22Rv1 (cell line): ENCODE measurements at regions not wholly inside any gene's neighbourhood (a gene's known extent, or its start where the extent isn't known, plus 50 kb on each side); places are given as distances from the start of the nearest gene placed in this dataset.

Experiments used
- ZFX ChIP-seq: fragments of 450-650 bp; IDR thresholded peaks from 2 replicates; pipeline ENCODE4 v1.6.1; 2017; ENCODE audit warnings: antibody characterized with exemption, borderline replicate concordance
- TF ChIP-seq, protein P1 (sequence below): fragments of 450-650 bp; IDR thresholded peaks from 2 replicates; pipeline ENCODE4 v1.5.1; 2017; ENCODE audit warnings: mild to moderate bottlenecking

DNA sequence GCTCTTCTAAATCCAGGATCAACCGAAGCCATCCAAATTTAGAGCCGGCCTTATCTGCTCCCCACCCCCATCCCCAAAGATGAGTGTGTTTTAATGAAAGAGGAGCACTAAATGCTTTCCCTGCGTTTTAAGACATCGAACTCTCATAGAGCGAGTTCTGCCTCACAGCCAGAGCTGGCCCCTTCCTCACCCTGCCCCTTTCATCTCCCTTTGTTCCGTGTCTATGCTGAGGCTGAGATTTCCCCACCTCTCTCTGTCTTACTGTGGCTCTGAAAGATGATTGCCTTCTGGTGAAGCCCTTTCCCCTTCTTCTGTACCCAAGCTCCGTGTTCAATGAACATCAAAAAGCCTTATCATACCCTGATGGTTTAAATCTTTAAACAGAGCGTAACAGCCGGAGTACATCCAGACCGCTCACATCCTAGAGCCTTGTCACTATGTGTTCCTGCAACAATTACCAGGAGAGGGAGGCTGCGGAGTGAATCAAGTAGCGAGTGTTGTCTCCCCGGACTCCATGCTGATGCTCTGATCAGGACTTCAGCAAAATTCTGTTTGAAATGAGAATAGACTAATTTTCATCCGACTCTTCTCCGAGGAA is 110.1 kb downstream of the ZNF326 start:
- TF ChIP-seq, protein P1, sequence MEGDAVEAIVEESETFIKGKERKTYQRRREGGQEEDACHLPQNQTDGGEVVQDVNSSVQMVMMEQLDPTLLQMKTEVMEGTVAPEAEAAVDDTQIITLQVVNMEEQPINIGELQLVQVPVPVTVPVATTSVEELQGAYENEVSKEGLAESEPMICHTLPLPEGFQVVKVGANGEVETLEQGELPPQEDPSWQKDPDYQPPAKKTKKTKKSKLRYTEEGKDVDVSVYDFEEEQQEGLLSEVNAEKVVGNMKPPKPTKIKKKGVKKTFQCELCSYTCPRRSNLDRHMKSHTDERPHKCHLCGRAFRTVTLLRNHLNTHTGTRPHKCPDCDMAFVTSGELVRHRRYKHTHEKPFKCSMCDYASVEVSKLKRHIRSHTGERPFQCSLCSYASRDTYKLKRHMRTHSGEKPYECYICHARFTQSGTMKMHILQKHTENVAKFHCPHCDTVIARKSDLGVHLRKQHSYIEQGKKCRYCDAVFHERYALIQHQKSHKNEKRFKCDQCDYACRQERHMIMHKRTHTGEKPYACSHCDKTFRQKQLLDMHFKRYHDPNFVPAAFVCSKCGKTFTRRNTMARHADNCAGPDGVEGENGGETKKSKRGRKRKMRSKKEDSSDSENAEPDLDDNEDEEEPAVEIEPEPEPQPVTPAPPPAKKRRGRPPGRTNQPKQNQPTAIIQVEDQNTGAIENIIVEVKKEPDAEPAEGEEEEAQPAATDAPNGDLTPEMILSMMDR, result no peak
- no peak for TF ChIP-seq ZFX
